Activated CD8-positive, alpha-beta memory T cell treated with anti-CD3 and anti-CD28 coated beads for 48 hours (primary cell): ENCODE measurements at regions not wholly inside any gene's neighbourhood (a gene's known extent, or its start where the extent isn't known, plus 50 kb on each side); places are given as distances from the start of the nearest gene placed in this dataset.
A peak's percentile ranks its signal among the peaks of the same experiment; 100 is the strongest.

Experiments
- DNase-seq, 3 experiments: peaks; one replicate each; pipeline ENCODE4 v3.0.0-alpha.2; 2020; ENCODE audit warnings: low read depth in 2 of 3, low spot score in 2 of 3

DNA sequence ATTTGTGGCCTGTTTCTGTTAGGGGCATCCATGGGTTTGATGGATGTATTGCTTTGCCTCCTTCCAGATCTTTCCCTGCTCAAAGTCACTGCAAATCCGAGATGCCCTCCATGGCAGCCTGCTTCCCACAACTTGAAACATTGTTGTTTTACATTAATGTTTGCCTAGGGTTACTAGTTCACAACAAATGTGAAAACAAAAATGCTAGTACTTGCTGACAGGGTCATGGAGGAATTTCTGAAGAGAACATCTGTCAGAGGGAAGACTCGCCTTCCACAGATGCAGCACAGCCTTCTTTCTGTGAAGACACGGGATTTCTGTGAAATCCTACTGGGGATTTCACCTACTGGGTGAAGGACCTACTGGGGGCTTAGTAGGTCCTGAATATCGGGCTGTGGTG lies 260.0 kb upstream of the FN1 start:
- no peak for DNase-seq

DNA sequence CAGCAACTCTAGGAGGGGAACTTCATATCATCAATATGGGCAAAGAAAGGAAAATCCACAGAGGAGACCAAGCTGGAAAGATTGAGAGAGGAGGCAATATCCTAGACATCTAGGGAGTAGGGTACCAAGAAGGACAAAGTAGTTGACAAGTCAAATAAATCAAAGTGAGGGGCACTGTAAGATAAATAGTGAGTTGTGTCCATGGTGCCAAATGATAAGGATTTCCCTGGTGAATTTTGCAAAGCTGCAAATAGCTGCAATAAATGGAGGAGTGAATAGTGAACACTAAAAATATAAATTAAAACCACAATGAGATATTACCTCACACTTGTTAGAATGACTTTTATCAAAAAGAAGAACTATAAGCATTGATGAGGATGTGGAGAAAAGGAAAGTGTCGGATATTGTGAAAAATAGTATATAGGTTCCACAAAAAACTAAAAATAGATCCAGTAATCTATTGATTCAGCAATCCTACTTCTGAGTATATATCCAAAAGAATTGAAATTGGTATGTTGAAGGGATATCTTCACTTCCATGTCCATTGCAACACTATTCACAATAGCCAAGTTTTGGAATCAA lies 258.2 kb upstream of the FN1 start:
- no peak for DNase-seq

DNA sequence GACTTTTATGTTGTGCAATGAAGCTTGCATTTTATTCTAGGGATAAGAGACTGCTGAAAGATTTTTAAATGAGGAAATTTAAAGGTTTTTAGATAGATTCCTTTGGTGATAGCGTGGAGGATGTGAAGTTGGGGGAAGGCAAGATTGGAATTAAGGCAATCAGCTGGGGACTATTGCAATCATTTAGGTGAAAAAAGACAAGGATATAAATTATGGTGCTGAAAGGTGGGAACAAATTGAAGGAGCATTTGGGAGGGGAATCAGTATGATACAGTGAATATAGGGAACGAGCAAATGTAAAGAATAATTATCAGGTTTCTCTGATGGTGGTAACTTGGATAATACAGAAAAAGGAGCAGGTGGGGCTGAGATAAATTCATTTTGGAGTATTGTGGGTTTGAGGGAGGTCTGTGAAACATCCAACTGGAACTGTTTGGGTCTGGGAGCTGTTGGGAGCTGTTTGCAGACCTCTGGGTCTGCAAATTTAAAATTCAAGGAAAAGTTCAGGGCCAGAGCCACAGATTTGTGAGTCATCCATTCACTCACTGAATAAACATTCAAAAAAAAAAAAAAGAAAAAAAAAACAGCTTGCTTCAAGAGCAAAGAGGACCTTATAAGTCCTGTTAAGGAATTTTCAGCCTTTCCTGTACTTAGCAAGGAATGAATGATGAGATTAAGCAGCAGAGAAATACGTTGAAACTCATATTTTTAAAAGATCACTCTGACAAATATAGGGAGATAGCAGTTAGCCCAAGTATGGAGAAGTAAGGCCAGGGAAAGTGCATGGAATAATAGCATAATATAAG lies 257.5 kb upstream of the FN1 start:
- no peak for DNase-seq

DNA sequence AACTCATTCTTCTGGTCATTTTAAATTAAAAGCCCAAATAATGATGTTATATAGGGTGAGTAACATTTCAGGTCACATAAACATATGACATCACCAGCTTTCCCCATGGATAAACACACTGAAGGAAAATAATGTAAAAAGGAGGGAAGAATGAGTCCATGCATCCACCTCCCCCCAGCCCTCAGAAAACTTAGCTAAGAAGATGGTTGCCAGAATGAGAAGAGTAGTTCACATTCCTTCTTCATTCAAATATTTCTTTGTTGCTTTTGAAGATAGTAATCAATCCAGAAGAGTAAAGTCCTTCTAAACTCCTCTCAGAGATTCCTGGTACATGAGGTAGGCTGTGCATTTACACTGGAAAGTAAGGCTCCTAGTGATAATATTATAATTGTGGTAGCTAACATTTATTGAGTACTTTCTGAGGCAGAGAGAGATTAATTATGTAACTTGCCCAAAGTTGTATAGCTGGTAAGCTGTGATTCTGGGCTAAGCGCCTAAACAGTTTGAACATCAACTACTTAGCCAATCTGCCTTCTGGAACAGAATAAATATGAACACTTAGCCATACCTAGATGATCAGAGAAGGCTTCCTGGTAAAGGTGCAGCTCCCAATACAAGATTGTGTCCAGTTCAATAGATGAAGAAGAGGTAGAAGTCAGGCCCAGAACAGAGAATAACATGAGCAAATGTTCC lies 256.7 kb upstream of the FN1 start:
- no peak for DNase-seq

DNA sequence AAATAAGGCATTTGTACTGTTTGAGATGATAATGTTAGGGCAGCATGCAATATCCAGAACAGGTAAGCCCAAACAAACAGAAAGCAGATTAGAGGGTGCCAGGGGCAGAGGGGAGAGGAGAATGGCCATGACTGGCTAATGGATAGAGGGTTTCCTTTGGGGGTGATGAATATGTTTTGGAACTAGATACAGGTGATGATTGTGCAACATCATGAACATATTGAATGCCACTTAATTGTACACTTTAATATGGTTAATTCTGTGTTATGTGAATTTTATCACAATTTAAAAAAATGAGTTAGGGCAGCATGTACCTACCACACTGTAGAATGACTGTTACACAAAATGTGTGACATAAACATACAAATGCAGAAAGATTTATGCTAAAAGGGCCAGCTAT lies 255.5 kb upstream of the FN1 start:
- no peak for DNase-seq

DNA sequence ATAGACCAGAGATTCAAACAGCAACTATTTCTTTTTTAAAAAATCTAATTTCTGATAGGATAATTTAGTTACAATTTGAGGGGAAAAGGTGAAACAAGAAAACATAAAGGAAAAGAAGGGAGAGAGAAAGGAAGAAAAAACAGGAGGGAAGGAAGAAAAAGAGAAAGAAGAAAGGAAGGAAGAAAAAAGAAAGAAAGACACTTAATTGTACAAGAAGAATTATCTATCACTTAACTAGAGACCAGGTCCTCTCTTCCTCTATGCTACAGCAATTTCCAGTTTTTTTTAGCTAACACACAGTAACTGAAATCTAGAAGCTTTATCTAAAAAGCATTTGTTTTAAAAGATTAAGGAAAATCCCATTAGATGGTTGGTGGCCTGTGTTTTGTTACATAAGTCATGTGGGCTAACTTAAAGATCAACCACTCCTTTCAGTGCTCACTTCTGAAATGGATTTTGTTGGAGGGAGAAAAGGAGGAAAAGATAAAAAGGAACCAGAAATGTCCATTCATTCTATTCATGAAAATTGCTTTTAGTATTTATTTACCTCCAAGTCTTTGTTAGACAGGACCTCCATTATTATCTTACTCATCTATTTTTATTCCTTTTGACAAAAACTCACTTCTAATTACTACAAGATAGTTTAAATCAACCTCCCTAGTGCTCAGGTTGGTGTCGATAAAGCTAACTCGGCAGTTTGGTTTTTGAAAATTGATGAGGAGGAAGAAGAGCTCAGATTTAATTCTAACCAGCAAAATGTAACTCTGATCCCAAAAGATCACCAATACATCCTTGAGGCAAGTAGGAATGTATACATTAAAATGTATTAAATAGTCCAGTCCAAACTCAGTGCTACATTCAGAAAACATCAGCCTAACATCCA lies 251.5 kb upstream of the FN1 start:
- no peak for DNase-seq

DNA sequence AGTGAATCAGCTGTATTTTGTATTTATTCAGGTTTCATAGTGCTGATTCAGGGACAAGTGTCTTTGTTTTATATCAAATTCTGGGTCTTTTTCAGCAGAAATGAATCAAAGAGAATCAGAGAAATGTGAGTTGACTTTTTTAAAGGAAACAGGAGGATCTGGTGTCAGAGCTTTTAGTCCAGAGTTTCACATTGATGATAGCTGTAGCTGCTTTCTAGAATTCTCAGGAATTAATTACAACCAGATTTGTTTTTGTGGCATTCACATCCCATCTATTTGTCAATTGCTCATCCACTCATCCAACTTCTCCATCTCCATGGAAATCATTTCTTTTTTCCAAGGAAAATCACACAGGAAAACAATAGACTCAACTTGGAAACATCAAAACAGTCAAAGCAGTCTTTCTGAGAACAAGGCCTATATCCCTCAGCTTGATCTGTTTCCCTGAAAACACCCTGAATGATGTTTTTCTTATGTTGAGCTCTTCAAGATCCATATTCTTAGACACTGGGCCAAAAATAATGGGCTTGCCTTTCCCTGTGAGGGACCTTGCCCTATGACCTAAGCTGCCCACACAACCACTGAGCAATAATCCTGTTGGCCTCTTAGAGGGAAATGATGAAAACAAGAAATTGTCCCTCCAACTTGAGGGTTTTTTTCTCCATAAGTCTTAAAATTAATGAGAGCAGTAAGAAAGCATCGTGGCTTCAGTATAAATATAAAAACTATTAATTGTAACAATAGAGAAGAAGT lies 249.5 kb upstream of the FN1 start:
- no peak for DNase-seq

DNA sequence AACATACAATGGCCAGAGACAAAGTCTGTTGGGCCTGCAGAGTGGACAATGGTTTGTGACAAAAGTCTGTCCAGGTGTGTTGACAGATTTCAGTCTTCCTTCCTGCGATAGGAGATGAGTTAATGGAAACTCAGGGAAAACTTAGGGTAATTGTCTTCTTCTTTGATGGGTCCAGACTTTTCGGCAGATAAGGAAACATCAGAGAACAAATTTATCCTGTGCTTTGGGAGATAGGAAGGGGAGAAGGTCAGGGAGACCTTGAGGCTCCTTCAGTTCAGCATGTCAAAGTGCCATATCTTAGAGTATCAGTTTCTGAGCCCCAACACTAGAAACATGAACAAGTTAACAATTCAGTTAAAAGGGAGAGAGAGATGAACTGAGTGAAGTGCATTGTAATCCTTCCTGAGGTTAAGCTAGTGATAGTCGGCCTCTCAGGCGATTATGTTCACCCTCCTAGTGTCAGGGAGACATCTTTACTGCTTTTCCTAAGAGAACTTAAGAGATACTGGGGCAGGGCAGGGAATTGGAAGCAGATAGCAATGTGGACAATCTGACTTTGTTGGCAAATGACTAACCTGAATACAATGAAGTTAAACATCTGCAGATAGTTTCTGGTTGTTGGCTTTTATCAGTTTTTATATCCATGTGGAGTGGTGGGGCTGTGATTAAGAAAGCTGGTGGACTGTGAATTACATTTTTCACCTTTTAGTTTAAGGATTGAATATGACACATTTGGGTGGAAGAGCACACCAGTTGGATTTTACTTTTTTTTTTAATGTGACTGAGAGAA lies 248.8 kb upstream of the FN1 start:
- DNase-seq, result no peak

DNA sequence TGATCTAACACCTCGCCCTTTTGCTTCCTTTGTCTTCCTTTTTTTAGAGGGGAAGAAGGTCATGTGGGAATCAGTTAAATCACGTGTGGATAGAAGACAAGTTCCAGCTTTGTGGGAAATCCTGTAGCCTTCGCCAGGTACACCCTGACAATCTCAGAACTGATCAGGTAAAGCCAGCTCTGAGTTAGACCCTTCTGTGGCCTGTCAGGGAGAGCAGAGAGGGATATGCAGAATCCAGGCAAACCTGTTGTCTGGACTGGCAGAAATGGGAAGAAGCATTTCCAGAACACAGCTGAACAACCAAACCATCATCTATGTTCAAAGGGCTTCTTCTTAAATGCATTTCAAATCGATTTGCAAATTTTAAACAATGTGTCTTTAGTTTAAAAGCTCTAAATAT lies 247.4 kb upstream of the FN1 start:
- no peak for DNase-seq

DNA sequence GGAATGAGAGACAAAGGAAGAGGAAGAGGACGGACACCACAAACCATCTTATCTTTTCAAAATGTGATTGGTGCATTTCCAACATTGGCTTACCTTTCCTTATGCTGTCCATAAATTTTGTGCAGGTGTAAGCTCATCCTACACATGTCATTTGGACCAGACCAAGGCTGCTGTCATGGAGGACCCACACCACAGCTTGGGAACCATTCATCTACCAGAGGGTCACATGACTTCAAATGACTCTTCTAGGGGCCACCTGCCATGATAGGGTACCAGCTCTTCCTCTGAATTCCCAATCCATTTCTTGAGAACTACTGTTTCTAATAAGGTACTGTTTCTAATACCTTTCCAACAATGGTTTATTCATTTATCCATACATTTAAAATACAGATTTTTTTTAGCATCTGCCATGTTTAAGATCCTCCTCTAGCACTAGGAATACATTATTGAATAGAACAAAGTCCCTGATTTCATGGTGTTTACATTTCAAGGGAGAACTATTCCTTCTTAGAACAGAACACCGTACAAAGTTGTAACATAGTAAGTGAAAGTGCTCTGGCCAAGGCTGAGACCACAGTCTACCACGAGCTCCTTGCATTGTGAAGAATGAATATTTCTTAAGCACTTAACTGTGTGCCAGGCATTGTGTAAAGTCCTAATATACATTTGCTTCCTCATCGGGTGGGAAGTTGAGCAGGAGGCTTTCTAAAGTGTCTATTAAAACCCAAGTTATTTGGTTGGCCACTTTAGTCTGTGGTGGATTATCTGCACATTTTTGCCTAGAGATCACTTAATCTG lies 246.1 kb upstream of the FN1 start:
- DNase-seq, result no peak

DNA sequence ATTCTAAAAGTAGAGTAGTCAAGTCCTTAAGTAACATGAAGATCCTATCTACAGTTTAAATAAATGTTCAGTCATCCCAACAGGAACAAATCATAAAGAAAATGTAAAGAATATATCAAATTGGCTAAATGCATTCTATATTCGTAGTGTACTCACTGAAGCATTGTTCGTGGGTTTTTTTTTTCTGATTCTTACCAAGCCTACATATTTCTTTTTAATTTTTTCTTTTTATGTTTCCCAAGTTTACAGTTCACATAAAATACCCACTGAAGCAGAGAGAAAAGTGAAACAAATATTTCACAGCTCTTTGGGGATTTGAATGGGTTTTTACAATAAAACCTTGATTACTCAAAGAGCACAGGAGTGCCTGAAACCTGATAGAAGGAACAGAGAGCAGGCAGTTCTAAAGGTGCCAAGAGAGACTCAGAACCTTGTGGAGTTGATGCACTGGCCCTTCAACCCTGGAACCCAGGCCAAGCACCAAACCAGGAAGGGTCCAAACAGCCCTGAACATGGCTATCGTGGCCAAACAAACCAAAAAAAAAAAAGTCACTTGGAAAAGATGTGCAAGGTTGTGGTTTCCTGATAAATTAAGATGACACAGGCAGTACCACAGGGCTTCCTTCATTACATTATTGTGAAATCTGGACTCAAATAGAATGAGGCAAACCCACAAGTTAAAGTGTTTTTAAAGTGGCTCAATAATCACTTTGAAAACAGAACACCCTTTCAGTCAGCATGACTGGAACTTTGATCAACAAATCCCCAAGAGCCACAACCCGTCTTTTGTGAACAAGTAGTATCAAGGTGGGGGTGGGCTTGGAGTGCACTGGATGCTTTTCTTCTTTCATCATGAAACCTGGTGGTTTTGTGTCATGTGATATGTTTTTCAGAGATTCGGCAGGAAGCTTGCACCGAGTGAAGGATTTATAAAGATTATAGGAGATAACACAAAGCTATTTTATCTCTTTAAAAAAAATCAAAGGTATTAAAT lies 245.0 kb upstream of the FN1 start:
- DNase-seq, result peak in 1 of 3 experiments; percentile 4

DNA sequence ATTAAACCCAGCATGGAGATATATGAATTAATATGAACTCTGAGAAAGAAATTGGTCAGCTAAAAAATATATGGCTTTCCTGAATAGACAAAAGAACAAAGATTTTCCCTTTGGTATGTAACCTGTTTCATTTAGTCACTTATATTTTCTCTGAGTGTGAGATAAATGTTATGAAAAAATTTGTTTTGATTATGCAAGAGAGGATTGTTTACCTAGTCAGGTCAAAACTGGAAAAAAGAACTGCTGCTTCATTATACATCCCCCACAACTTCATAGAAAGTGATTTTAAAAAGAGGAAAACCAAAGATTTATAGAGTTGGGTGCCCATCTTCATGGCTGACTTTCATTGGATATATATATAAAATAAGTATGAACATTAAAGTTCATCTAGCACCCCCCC lies 242.2 kb upstream of the FN1 start:
- no peak for DNase-seq

DNA sequence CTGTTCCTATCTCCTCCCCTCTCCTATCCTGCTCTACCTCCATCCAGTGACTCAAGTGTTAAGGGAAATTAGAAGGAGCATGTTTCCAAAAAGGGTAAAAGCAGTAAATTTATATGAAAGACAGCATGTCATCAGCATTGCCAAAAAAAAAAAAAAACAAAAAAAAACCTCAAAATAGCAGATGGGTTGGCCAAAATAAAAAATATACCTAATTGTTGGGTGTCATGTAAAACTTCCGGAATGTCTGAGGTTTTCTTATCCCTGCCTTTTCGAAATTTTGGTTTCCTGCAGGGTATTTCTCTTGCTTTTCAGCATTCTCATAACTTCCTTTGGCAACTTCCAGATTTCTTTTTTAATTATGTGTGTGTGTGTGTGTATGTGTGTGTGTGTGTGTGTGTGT lies 241.6 kb upstream of the FN1 start:
- DNase-seq, result no peak

DNA sequence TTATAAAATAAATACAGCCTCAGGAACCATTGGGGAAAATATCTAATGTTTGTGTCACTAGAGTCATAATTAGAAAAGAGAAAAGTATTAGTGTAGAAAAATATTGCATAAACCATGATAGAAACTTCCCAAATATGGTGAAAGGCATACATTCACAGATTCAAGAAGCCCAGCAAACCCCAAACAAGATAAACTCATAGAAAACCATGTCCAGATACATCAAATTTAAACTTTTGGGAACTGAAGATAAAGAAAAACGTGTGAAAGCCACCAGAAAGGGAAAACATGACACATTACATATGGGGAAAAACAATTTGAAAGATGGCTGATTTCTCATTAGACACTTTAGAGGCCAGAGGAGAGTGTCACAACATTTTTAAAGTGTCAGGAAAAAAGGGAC lies 236.5 kb upstream of the FN1 start:
- DNase-seq, result no peak

DNA sequence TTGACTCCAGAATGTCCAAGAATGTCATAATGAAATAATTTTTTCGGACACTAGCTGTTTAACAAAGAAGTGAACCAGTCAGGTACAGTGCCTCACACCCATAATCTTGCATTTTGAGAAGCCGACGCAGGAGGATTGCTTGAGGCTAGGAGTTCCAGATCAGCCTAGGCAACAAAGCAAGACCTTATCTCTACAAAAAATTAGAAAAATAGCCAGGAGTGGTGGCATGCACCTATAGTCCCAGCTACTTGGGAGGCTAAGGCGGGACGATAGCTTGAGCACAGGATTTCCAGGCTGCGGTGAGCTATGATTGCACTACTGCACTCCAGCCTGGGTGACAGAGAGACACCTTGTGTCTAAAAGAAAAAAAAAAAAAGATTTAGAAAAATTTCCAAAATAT lies 235.8 kb upstream of the FN1 start:
- DNase-seq, result no peak

DNA sequence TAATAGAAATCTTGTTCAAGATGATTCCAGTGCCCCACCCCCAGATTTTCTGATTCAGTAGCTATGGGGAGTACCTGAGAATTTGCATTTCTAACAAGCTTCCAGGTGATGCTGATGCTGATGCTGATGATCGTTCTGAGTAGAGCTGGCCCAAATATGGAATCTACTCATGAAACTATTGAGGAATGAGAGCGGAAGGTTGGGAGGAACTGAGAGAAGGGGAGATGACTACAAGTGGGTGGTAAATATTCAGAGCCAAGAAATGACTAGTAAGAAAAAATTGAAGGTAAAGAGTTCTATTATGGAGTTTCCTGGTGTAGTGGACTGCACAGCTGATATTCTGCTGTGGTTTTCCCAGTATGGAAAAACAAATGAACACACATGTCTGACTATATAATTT lies 235.4 kb upstream of the FN1 start:
- no peak for DNase-seq

DNA sequence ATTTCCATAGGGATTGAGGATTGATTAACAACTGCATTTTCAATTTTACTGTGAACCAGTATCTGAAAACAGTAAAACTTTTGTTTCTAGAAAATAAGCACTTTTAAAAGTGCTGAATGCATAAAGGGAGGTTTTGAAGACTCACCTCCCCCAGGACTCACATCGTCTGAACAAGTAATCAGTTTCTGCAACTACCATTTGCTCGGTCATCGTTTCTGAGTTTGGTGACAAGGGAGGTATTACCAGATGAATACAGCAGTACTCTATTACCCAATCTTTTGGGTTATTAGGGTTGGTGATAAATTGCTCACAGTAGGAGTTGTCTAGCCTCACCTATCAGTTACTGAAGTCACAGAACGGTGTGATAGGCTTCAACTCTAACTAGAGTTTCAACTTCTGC lies 234.5 kb upstream of the FN1 start:
- no peak for DNase-seq

DNA sequence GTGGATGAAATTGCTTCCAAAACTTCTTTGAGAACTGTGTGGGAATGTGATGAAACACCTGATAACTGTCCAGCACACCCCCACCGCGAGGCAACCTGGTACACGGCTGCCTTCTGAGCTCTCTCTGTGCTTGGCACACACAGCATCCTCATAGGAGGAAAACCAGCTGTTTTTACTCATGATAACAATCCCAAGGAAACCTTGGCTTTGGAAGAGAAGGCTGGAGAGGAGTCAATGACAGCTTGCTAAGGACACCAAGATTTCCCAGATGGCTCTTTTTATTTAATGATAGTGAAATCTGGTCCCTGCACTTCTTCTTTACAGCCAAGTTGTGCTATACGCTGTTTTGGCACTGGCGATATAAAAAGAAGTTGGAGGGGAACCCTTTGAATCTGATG lies 232.5 kb upstream of the FN1 start:
- DNase-seq, result no peak
